Activated naive CD8-positive, alpha-beta T cell treated with anti-CD3 and anti-CD28 coated beads, Interleukin-2, amount 50 U/mL, for 16 hours (primary cell): ENCODE measurements at regions not wholly inside any gene's neighbourhood (a gene's known extent, or its start where the extent isn't known, plus 50 kb on each side); places are given as distances from the start of the nearest gene placed in this dataset.

Source experiments
- DNase-seq: peaks from one replicate; pipeline ENCODE4 v3.0.0-alpha.2; 2020; ENCODE audit warnings: low read depth, low spot score

- no peak for DNase-seq
Measured at GRCh38 chr5:38099205-38100168, 158.9 kb upstream of the EGFLAM start.

GRCh38 chr5:38094889-38095288 lies 163.5 kb upstream of the EGFLAM start:
- DNase-seq = no peak

GRCh38 chr5:38093855-38094254 lies 164.5 kb upstream of the EGFLAM start:
- DNase-seq = no peak

GRCh38 chr5:38086777-38087176 lies 171.6 kb upstream of the EGFLAM start:
- DNase-seq = no peak

- no peak for DNase-seq
Measured at GRCh38 chr5:38079620-38080402, 178.5 kb upstream of the EGFLAM start.

- DNase-seq = no peak
Measured at GRCh38 chr5:38078161-38078560, 180.2 kb upstream of the EGFLAM start.

- DNase-seq = no peak
Measured at GRCh38 chr5:38077652-38078051, 180.7 kb upstream of the EGFLAM start.

- DNase-seq = no peak
Measured at GRCh38 chr5:38071831-38072694, 186.3 kb upstream of the EGFLAM start.

GRCh38 chr5:38070304-38070950 lies 187.9 kb upstream of the EGFLAM start:
- no peak for DNase-seq

GRCh38 chr5:38069360-38069759 lies 189.0 kb upstream of the EGFLAM start:
- no peak for DNase-seq

- DNase-seq = no peak
Measured at GRCh38 chr5:38060354-38060753, 198.0 kb upstream of the EGFLAM start.

GRCh38 chr5:38059876-38060275 lies 198.5 kb upstream of the EGFLAM start:
- no peak for DNase-seq

GRCh38 chr5:38051711-38052511 lies 206.4 kb upstream of the EGFLAM start:
- no peak for DNase-seq

GRCh38 chr5:38048400-38048799 lies 208.6 kb upstream of the GDNF start:
- DNase-seq = no peak

- DNase-seq = no peak
Measured at GRCh38 chr5:38046103-38046502, 206.3 kb upstream of the GDNF start.

- no peak for DNase-seq
Measured at GRCh38 chr5:38045446-38045845, 205.6 kb upstream of the GDNF start.

- no peak for DNase-seq
Measured at GRCh38 chr5:38039826-38040225, 200.0 kb upstream of the GDNF start.

- no peak for DNase-seq
Measured at GRCh38 chr5:38039091-38039490, 199.2 kb upstream of the GDNF start.

GRCh38 chr5:38036765-38037164 lies 196.9 kb upstream of the GDNF start:
- DNase-seq = no peak

GRCh38 chr5:38032149-38032548 lies 192.3 kb upstream of the GDNF start:
- no peak for DNase-seq
